ENCODE measurements at regions not wholly inside any gene's neighbourhood (a gene's known extent, or its start where the extent isn't known, plus 50 kb on each side); places are given as distances from the start of the nearest gene placed in this dataset.

GRCh38 chr14:96727980-96728717 lies 69.0 kb upstream of the VRK1 start:
- no peak for DNase-seq (ENCODE audit: low read depth)
- in situ Hi-C loops (cut with HindIII; ENCODE audit: low sequenced_read_pairs): no loop called here
- H3K4me3 ChIP-seq (ENCODE audit: low read depth, low read length): no peak overlapping the region
- no peak for TF ChIP-seq CTCF (IDR thresholded peaks at IDR 0.05; ENCODE audit: low read depth, low read length, missing control alignments)

DNA sequence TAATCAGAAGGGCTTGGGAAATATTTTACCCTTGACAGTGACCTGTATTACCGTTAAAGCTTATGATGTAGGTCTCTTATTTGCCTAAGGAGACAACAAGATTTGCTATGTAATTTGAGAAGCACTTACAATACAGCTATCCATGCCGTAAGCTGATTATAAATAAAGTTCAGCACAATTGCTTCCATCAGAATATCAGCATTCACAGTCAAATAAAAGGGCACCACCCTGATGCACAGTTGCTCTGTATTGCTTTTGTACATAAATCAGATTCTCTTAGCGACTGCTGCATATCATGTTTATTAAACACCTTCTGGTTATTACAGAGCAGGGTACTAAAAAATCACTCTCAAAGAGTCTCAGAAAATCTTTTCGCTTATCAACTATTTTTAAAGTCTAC lies 67.3 kb upstream of the VRK1 start:
- TF ChIP-seq CTCF (IDR thresholded peaks at IDR 0.05; ENCODE audit: low read depth, low read length, missing control alignments): no peak
- H3K4me3 ChIP-seq (ENCODE audit: low read depth, low read length): no peak overlapping the region
- in situ Hi-C loops (cut with HindIII; ENCODE audit: low sequenced_read_pairs): no loop called here
- DNase-seq (ENCODE audit: low read depth): no peak

DNA sequence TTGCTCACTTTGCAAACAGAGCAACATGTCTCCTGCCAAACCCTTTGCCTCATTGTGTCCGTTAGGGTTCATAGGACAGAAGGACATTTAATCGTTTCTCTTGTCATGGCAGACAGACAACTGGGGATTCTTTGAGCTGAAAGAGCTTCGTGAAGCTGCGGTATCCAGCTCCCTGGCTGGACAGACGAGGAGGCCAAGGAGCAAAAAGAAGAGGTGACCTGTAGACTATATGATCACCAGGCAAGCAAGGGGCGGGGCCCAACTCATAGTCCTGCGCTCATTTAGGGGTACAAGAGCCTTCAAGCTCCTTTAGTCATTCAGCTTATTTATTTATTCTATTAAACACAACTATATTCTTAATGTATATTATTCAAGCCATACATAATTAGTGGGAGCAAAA lies 66.8 kb upstream of the VRK1 start:
- H3K4me3 ChIP-seq (ENCODE audit: low read depth, low read length): no peak overlapping the region
- TF ChIP-seq CTCF (IDR thresholded peaks at IDR 0.05; ENCODE audit: low read depth, low read length, missing control alignments): no peak
- no peak for DNase-seq (ENCODE audit: low read depth)
- in situ Hi-C loops (cut with HindIII; ENCODE audit: low sequenced_read_pairs): no loop called here

DNA sequence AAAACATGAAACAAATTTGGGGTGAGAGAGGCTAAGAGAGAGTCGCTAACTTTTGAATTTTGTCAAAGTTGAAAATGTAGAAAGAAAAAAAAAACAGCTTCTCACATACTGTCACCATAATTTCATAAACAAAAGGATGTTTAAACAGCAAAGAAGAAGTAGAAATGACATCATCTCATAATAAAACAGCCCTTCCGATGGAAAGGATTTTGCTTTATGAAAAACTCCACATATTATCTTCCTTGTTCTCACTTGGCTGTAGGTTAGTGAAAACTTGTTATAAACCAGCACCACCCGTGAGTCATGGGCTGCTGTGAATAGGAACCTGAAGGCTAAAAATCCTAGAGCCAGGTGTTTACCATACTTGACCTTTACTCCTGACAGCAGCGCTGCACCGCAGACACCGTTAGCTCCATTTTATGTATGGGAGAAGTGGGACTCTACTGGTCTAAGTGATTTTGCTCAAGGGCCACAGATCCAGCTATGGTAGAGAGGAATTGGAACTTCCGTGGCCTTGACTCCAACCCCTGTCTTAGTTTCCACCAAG lies 63.0 kb upstream of the VRK1 start:
- no peak overlapping the region for H3K4me3 ChIP-seq (ENCODE audit: low read depth, low read length)
- no peak for TF ChIP-seq CTCF (IDR thresholded peaks at IDR 0.05; ENCODE audit: low read depth, low read length, missing control alignments)
- DNase-seq (ENCODE audit: low read depth): no peak
- in situ Hi-C loops (cut with HindIII; ENCODE audit: low sequenced_read_pairs): no loop called here

GRCh38 chr14:96735526-96735925 lies 61.7 kb upstream of the VRK1 start:
- TF ChIP-seq CTCF (IDR thresholded peaks at IDR 0.05; ENCODE audit: low read depth, low read length, missing control alignments): no peak
- H3K4me3 ChIP-seq (ENCODE audit: low read depth, low read length): no peak overlapping the region
- in situ Hi-C loops (cut with HindIII; ENCODE audit: low sequenced_read_pairs): no loop called here
- no peak for DNase-seq (ENCODE audit: low read depth)

GRCh38 chr14:96736439-96736838 lies 60.7 kb upstream of the VRK1 start:
- no peak for TF ChIP-seq CTCF (IDR thresholded peaks at IDR 0.05; ENCODE audit: low read depth, low read length, missing control alignments)
- in situ Hi-C loops (cut with HindIII; ENCODE audit: low sequenced_read_pairs): no loop called here

More at GRCh38 chr14:96736439-96736838, 60.7 kb upstream of the VRK1 start:
- DNase-seq (ENCODE audit: low read depth): no peak
- no peak overlapping the region for H3K4me3 ChIP-seq (ENCODE audit: low read depth, low read length)

Measured in astrocyte of the cerebellum (primary cell).